ENCODE measurements at regions not wholly inside any gene's neighbourhood (a gene's known extent, or its start where the extent isn't known, plus 50 kb on each side); places are given as distances from the start of the nearest gene placed in this dataset.

GRCh38 chr2:134146161-134146560, 107.7 kb upstream of the MGAT5 start:
- no peak for TF ChIP-seq CTCF (IDR thresholded peaks at IDR 0.05; ENCODE audit: low read length)
- no peak for TF ChIP-seq EZH2 (IDR thresholded peaks at IDR 0.05; ENCODE audit: borderline replicate concordance, low read length)
